ENCODE measurements at regions not wholly inside any gene's neighbourhood (a gene's known extent, or its start where the extent isn't known, plus 50 kb on each side); places are given as distances from the start of the nearest gene placed in this dataset.
A peak's percentile ranks its signal among the peaks of the same experiment; 100 is the strongest.

- intact Hi-C loops (cut with DNase I): loop anchor here (5.0 kb wide), 1 partner anchor 77 kb away; no protein-coding TSS in a partner anchor
- no peak for ATAC-seq
- no peak for DNase-seq (ENCODE audit: missing footprints)
Observed at GRCh38 chr13:76799696-76800095, 86.5 kb downstream of the KCTD12 start.

- peak; percentile 76 for DNase-seq (ENCODE audit: missing footprints)
Observed at GRCh38 chr13:76798037-76798436, 88.2 kb downstream of the KCTD12 start.

GRCh38 chr13:76797361-76797760, 88.8 kb downstream of the KCTD12 start:
- DNase-seq (ENCODE audit: missing footprints) (no peak), ATAC-seq (no peak)
- intact Hi-C loops (cut with DNase I): no loop called here

More at GRCh38 chr13:76798037-76798436, 88.2 kb downstream of the KCTD12 start:
- peak; percentile 56 for ATAC-seq
- intact Hi-C loops (cut with DNase I): no loop called here

- DNase-seq (ENCODE audit: missing footprints) (no peak), ATAC-seq (no peak)
- intact Hi-C loops (cut with DNase I): no loop called here
Observed at GRCh38 chr13:76796851-76797250, 89.4 kb downstream of the KCTD12 start.

GRCh38 chr13:76795701-76796695, 90.2 kb downstream of the KCTD12 start:
- ATAC-seq (no peak), DNase-seq (ENCODE audit: missing footprints) (no peak)
- intact Hi-C loops (cut with DNase I): no loop called here

GRCh38 chr13:76792731-76793347, 93.4 kb downstream of the KCTD12 start:
- no peak for DNase-seq (ENCODE audit: missing footprints)
- ATAC-seq: peak; percentile 82

GRCh38 chr13:76790980-76791819, 95.0 kb downstream of the KCTD12 start:
- ATAC-seq: no peak
- intact Hi-C loops (cut with DNase I): no loop called here
- DNase-seq (ENCODE audit: missing footprints): no peak

More at GRCh38 chr13:76792731-76793347, 93.4 kb downstream of the KCTD12 start:
- intact Hi-C loops (cut with DNase I): no loop called here

- intact Hi-C loops (cut with DNase I): no loop called here
- ATAC-seq (no peak), DNase-seq (ENCODE audit: missing footprints) (no peak)
Observed at GRCh38 chr13:76790526-76790925, 95.7 kb downstream of the KCTD12 start.

GRCh38 chr13:76783798-76784197, 102.4 kb downstream of the KCTD12 start:
- ATAC-seq (no peak), DNase-seq (ENCODE audit: missing footprints) (no peak)
- intact Hi-C loops (cut with DNase I): no loop called here

- intact Hi-C loops (cut with DNase I): no loop called here
- no peak for ATAC-seq
- DNase-seq (ENCODE audit: missing footprints): no peak
Observed at GRCh38 chr13:76778853-76779252, 107.4 kb downstream of the KCTD12 start.

GRCh38 chr13:76777096-76777495, 109.1 kb downstream of the KCTD12 start:
- intact Hi-C loops (cut with DNase I): no loop called here
- ATAC-seq: no peak
- DNase-seq (ENCODE audit: missing footprints): no peak

GRCh38 chr13:76775088-76775740, 111.0 kb downstream of the KCTD12 start:
- ATAC-seq (peak; percentile 73), DNase-seq (ENCODE audit: missing footprints) (no peak)
- intact Hi-C loops (cut with DNase I): no loop called here

- DNase-seq (ENCODE audit: missing footprints) (no peak), ATAC-seq (no peak)
- intact Hi-C loops (cut with DNase I): no loop called here
Observed at GRCh38 chr13:76773448-76774094, 112.6 kb downstream of the KCTD12 start.

GRCh38 chr13:76772241-76772640, 114.0 kb downstream of the KCTD12 start:
- ATAC-seq (no peak), DNase-seq (ENCODE audit: missing footprints) (no peak)
- intact Hi-C loops (cut with DNase I): no loop called here

GRCh38 chr13:76769271-76769791, 116.9 kb downstream of the KCTD12 start:
- intact Hi-C loops (cut with DNase I): loop anchor here (10.0 kb wide), 1 partner anchor 115 kb away; the partner anchor contains the start of gene KCTD12
- no peak for ATAC-seq
- DNase-seq (ENCODE audit: missing footprints): no peak

GRCh38 chr13:76768384-76768783, 117.8 kb downstream of the KCTD12 start:
- intact Hi-C loops (cut with DNase I): loop anchor here (10.0 kb wide), 1 partner anchor 116 kb away; the partner anchor contains the start of gene KCTD12
- DNase-seq (ENCODE audit: missing footprints) (no peak), ATAC-seq (no peak)

GRCh38 chr13:76764916-76765315, 121.3 kb downstream of the KCTD12 start:
- DNase-seq (ENCODE audit: missing footprints): no peak

More at GRCh38 chr13:76764916-76765315, 121.3 kb downstream of the KCTD12 start:
- peak; percentile 20 for ATAC-seq
- intact Hi-C loops (cut with DNase I): loop anchor here (5.0 to 10.0 kb wide), 2 partner anchors 42 to 120 kb away; partner anchors contain the start of gene KCTD12

All from Right ventricle myocardium inferior (tissue), 1 donor.